B cell (primary cell): ENCODE measurements at regions not wholly inside any gene's neighbourhood (a gene's known extent, or its start where the extent isn't known, plus 50 kb on each side); places are given as distances from the start of the nearest gene placed in this dataset.

Experiments used
- ATAC-seq: fragments of 200-7000 bp; cut with Tn5 transposase; one replicate; pipeline ENCODE4 v1.10.0; 2021; ENCODE audit warnings: low read depth, mild to moderate bottlenecking, moderate number of reproducible peaks, moderate library complexity
- CTCF ChIA-PET: fragments of 350-600 bp; sonication (Branson Sonifier 250); formaldehyde crosslinking; loops from one replicate; lab custom pipeline; 2021; ENCODE audit warnings: antibody characterized with exemption, inconsistent platforms; lab: Charles Lee
- POLR2A ChIA-PET: fragments of 350-600 bp; sonication (Branson Sonifier 250); formaldehyde crosslinking; loops from one replicate; lab custom pipeline; 2021; ENCODE audit warnings: antibody characterized with exemption; lab: Charles Lee
- DNase-seq: peaks from one replicate; pipeline ENCODE4 v3.0.0; 2013
- H2AFZ ChIP-seq: 2 replicates; pipeline ENCODE4 v1.6.1; 2012; ENCODE audit warnings: mild to moderate bottlenecking, low read depth, low read length; ENCODE audit not compliant: insufficient read depth, poor library complexity, severe bottlenecking
- H3K27ac ChIP-seq, 2 donors: 1 replicate in 1 of 2; 2 replicates in 1 of 2; pipeline ENCODE4 v1.5.1; 2012 to 2013; ENCODE audit warnings: low read length in 2 of 2, mild to moderate bottlenecking in 2 of 2, moderate library complexity in 1 of 2
- H3K27me3 ChIP-seq, 4 experiments: fragments of 200-600 bp in 1 of 4; sonication (generic) in 1 of 4; replicated peaks in 1 of 4; 1 replicate in 2 of 4; 2 replicates in 2 of 4; pipeline versions ENCODE4 v1.6.1 to v1.7.0; 2013 to 2016; ENCODE audit warnings: low read length in 3 of 4, mild to moderate bottlenecking in 2 of 4, mixed read lengths in 1 of 4, moderate library complexity in 1 of 4; ENCODE audit not compliant: insufficient read depth in 4 of 4, control insufficient read depth in 3 of 4; ENCODE audit errors: control extremely low read depth in 1 of 4
- H3K36me3 ChIP-seq, 2 experiments: replicated peaks in 1 of 2; 1 replicate in 1 of 2; 2 replicates in 1 of 2; pipeline versions ENCODE4 v1.6.1 to v1.7.1; 2013; ENCODE audit warnings: low read length in 1 of 2; ENCODE audit not compliant: insufficient read depth in 2 of 2, control insufficient read depth in 1 of 2; ENCODE audit errors: control extremely low read depth in 1 of 2, extremely low read depth in 1 of 2
- H3K4me1 ChIP-seq, 2 donors: fragments of 200-600 bp in 1 of 2; sonication (generic) in 1 of 2; 1 replicate in 1 of 2; 2 replicates in 1 of 2; pipeline versions ENCODE4 v1.5.1 to v1.6.1; 2013 to 2017; ENCODE audit warnings: low read length in 2 of 2; ENCODE audit not compliant: control insufficient read depth in 2 of 2, insufficient read depth in 2 of 2
- H3K4me2 ChIP-seq: replicated peaks from 2 replicates; pipeline ENCODE3; 2012; ENCODE audit warnings: mild to moderate bottlenecking, low read depth, low read length; ENCODE audit not compliant: poor library complexity, severe bottlenecking
- H3K4me3 ChIP-seq, 5 experiments: fragments of 200-600 bp in 1 of 5; sonication (generic) in 1 of 5; 1 replicate in 3 of 5; 2 replicates in 2 of 5; pipeline versions ENCODE4 v1.5.1 to v1.7.0; 2011 to 2016; ENCODE audit warnings: low read length in 4 of 5, mild to moderate bottlenecking in 4 of 5, low read depth in 2 of 5, control low read depth in 1 of 5, moderate library complexity in 1 of 5; ENCODE audit not compliant: insufficient read depth in 1 of 5; ENCODE audit errors: control extremely low read depth in 1 of 5, extremely low read depth in 1 of 5
- H3K79me2 ChIP-seq: fragments of 200-600 bp; sonication (generic); one replicate; pipeline ENCODE4 v1.6.0; 2016; ENCODE audit warnings: low read length; ENCODE audit not compliant: control insufficient read depth, insufficient read depth
- H3K9ac ChIP-seq: fragments of 200-600 bp; sonication (generic); 2 replicates; pipeline ENCODE4 v1.6.1; 2017; ENCODE audit warnings: mild to moderate bottlenecking, low read length, moderate library complexity
- H3K9me3 ChIP-seq, 3 donors: one replicate each; pipeline versions ENCODE4 v1.6.1 to v1.7.1; 2013; ENCODE audit warnings: low read length in 2 of 3; ENCODE audit not compliant: control insufficient read depth in 2 of 3, insufficient read depth in 1 of 3; ENCODE audit errors: control extremely low read depth in 1 of 3
- H4K20me1 ChIP-seq: 2 replicates; pipeline ENCODE4 v1.6.0; 2012; ENCODE audit warnings: mild to moderate bottlenecking, low read length; ENCODE audit not compliant: insufficient read depth, control insufficient read depth, poor library complexity, severe bottlenecking
- H3K27ac Mint-ChIP-seq: one replicate; pipeline ENCODE4 v1.8.0; 2021; ENCODE audit warnings: mixed read lengths
- H3K27me3 Mint-ChIP-seq: one replicate; pipeline ENCODE4 v1.8.0; 2021; ENCODE audit warnings: mixed read lengths
- H3K4me1 Mint-ChIP-seq: one replicate; pipeline ENCODE4 v1.8.0; 2021; ENCODE audit warnings: mixed read lengths
- H3K4me3 Mint-ChIP-seq: one replicate; pipeline ENCODE4 v1.8.0; 2021; ENCODE audit warnings: mixed read lengths
- H3K9me3 Mint-ChIP-seq: one replicate; pipeline ENCODE4 v1.8.0; 2022; ENCODE audit warnings: mixed read lengths; ENCODE audit not compliant: insufficient read depth
- EZH2 ChIP-seq: IDR thresholded peaks from 2 replicates; pipeline ENCODE4 v1.6.1; 2012; ENCODE audit warnings: borderline replicate concordance, low read depth, mild to moderate bottlenecking, moderate library complexity, low read length; ENCODE audit not compliant: insufficient read depth, poor library complexity, severe bottlenecking
- WGBS: methylation state at CpG from one replicate; pipeline ENCODE4 v1.1.5; 2013; ENCODE audit warnings: missing lambda C conversion rate; ENCODE audit not compliant: insufficient coverage; 5-methylcytosine and 5-hydroxymethylcytosine counted together
- intact Hi-C: fragments of 100-400 bp; cut with micrococcal nuclease; formaldehyde crosslinking; loops from one replicate; pipeline ENCODE4 v1.10.0; 2022
- TF ChIP-seq, protein P1 (sequence below): fragments of 200-600 bp; IDR thresholded peaks from one replicate; pipeline ENCODE4 v1.8.0; 2022; ENCODE audit warnings: antibody characterized with exemption, mild to moderate bottlenecking

DNA sequence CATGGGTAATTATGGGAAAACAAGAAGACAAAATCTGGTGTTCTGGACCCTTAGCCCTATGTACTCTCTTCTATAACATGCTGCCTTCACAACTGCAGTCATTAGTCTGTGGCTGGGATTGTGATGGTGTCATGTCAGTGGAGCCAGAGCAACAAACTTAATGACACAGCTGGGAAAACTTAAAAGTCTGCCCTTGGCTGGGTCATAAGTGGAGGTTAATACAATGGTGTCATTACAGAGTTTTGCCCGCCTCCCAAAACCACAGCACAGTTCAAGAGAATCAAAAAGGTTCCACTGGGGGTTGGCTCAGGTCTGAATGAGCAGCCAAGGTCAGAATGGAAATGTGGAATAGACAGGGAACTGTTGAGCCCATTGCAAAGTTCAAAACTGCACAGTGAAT lies 455.7 kb upstream of the PIK3C3 start:
- ChIA-PET CTCF (no interaction called here), POLR2A (no interaction called here)
- no peak for TF ChIP-seq EZH2
- TF ChIP-seq, protein P1, sequence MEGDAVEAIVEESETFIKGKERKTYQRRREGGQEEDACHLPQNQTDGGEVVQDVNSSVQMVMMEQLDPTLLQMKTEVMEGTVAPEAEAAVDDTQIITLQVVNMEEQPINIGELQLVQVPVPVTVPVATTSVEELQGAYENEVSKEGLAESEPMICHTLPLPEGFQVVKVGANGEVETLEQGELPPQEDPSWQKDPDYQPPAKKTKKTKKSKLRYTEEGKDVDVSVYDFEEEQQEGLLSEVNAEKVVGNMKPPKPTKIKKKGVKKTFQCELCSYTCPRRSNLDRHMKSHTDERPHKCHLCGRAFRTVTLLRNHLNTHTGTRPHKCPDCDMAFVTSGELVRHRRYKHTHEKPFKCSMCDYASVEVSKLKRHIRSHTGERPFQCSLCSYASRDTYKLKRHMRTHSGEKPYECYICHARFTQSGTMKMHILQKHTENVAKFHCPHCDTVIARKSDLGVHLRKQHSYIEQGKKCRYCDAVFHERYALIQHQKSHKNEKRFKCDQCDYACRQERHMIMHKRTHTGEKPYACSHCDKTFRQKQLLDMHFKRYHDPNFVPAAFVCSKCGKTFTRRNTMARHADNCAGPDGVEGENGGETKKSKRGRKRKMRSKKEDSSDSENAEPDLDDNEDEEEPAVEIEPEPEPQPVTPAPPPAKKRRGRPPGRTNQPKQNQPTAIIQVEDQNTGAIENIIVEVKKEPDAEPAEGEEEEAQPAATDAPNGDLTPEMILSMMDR: no peak
- Histone ChIP-seq H3K27ac (no peak overlapping the region), H2AFZ (no peak overlapping the region), H3K9me3 (no peaks in the 10 kb centered on the region), H3K9ac (no peak overlapping the region), H4K20me1 (no peaks in the 10 kb centered on the region), H3K4me2 (no peak overlapping the region), H3K27me3 (no peaks in the 10 kb centered on the region), H3K79me2 (no peaks in the 10 kb centered on the region), H3K4me3 (no peak overlapping the region), H3K36me3 (no peaks in the 10 kb centered on the region), H3K4me1 (no peaks in the 10 kb centered on the region)
- no peak overlapping the region for H3K4me3 Mint-ChIP-seq
- H3K4me1 Mint-ChIP-seq: no peaks in the 10 kb centered on the region
- DNase-seq (no peak), ATAC-seq (no peak)
- no CpG with 5 or more reads among the region's 1 CpG for WGBS
- H3K9me3 Mint-ChIP-seq: peaks cover 3% of the 10 kb centered on the region
- H3K27ac Mint-ChIP-seq: no peak overlapping the region
- intact Hi-C loops: no loop called here
- H3K27me3 Mint-ChIP-seq: no peaks in the 10 kb centered on the region

- H3K36me3 ChIP-seq: no peaks in the 10 kb centered on the region
- no peaks in the 10 kb centered on the region for H4K20me1 ChIP-seq
- H3K9ac ChIP-seq: no peak overlapping the region
- Mint-ChIP-seq H3K4me1 (no peaks in the 10 kb centered on the region), H3K4me3 (no peak overlapping the region), H3K27ac (no peak overlapping the region), H3K9me3 (peaks cover 8% of the 10 kb centered on the region), H3K27me3 (no peaks in the 10 kb centered on the region)
- no peak overlapping the region for H2AFZ ChIP-seq
- TF ChIP-seq, protein P1: no peak
- TF ChIP-seq EZH2: no peak
- H3K4me2 ChIP-seq: no peak overlapping the region
- H3K27ac ChIP-seq: no peak overlapping the region
- 94% methylated on average over 1 of the region's 1 CpG for WGBS
- H3K4me1 ChIP-seq: no peaks in the 10 kb centered on the region
- ATAC-seq (no peak), DNase-seq (no peak)
- intact Hi-C loops: no loop called here
- H3K79me2 ChIP-seq: no peaks in the 10 kb centered on the region
- no peaks in the 10 kb centered on the region for H3K9me3 ChIP-seq
- CTCF ChIA-PET: no interaction called here
- H3K4me3 ChIP-seq: no peak overlapping the region
- POLR2A ChIA-PET: no interaction called here
- no peaks in the 10 kb centered on the region for H3K27me3 ChIP-seq
Observed at GRCh38 chr18:41490861-41491260, 464.2 kb upstream of the PIK3C3 start.
